Sigmoid colon (tissue), 4 donors: ENCODE measurements at regions not wholly inside any gene's neighbourhood (a gene's known extent, or its start where the extent isn't known, plus 50 kb on each side); places are given as distances from the start of the nearest gene placed in this dataset.

Source experiments
- POLR2A ChIP-seq, 2 donors: fragments of 450-650 bp; IDR thresholded peaks; one replicate each; pipeline ENCODE4 v1.6.1; 2016; ENCODE audit warnings: antibody characterized with exemption in 2 of 2, mild to moderate bottlenecking in 2 of 2, moderate library complexity in 2 of 2
- POLR2AphosphoS5 ChIP-seq, 4 donors: sonication (generic); formaldehyde crosslinking; IDR thresholded peaks; one replicate each; pipeline ENCODE4 v1.6.1; 2017; ENCODE audit warnings: antibody characterized with exemption in 4 of 4
- TF ChIP-seq, protein P1 (sequence below), 4 experiments: fragments of 450-650 bp in 3 of 4; fragments of 200-600 bp in 1 of 4; IDR thresholded peaks; one replicate each; pipeline ENCODE4 v1.5.1; 2016 to 2019; ENCODE audit warnings: antibody characterized with exemption in 4 of 4, mild to moderate bottlenecking in 3 of 4, moderate library complexity in 2 of 4

DNA sequence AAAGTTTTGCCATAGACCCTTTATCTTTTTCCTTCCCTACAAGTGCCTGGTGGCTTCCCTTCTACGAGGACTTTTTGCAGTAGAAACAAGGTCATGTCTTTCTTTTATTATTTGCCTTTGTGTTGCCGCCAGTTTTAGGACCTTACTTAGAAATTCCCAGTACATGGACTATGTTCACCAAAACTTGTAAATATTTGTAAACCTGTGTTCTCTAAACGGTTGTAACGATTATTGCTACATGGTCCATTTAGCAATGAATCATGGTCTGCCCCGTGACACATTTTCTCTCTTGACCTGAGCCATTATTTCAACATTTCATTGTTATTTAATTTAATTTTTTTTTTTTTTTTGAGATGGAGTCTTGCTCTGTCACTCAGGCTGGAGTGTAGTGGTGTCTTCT, 110.7 kb downstream of the MFAP3L start:
- TF ChIP-seq, protein P1, sequence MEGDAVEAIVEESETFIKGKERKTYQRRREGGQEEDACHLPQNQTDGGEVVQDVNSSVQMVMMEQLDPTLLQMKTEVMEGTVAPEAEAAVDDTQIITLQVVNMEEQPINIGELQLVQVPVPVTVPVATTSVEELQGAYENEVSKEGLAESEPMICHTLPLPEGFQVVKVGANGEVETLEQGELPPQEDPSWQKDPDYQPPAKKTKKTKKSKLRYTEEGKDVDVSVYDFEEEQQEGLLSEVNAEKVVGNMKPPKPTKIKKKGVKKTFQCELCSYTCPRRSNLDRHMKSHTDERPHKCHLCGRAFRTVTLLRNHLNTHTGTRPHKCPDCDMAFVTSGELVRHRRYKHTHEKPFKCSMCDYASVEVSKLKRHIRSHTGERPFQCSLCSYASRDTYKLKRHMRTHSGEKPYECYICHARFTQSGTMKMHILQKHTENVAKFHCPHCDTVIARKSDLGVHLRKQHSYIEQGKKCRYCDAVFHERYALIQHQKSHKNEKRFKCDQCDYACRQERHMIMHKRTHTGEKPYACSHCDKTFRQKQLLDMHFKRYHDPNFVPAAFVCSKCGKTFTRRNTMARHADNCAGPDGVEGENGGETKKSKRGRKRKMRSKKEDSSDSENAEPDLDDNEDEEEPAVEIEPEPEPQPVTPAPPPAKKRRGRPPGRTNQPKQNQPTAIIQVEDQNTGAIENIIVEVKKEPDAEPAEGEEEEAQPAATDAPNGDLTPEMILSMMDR (IDR thresholded peaks at IDR 0.05): no peak
- TF ChIP-seq POLR2AphosphoS5 (IDR thresholded peaks at IDR 0.05): no peak
- TF ChIP-seq POLR2A (IDR thresholded peaks at IDR 0.05): no peak
